Heart right ventricle (tissue), 16 donors: ENCODE measurements at regions not wholly inside any gene's neighbourhood (a gene's known extent, or its start where the extent isn't known, plus 50 kb on each side); places are given as distances from the start of the nearest gene placed in this dataset.

Experiments used
- ATAC-seq, 8 donors: fragments of 200-7000 bp; cut with Tn5 transposase; one replicate each; pipeline ENCODE4 v1.9.1; 2020; ENCODE audit warnings: mild to moderate bottlenecking in 8 of 8, moderate library complexity in 8 of 8, moderate number of reproducible peaks in 1 of 8
- DNase-seq, 2 donors: peaks; one replicate each; pipeline ENCODE4 v3.0.0-alpha.2; 2020
- H3K27ac ChIP-seq, 10 donors: fragments of 200-600 bp; sonication (generic) in 2 of 10; one replicate each; pipeline versions ENCODE4 v1.5.0 to v1.8.0; 2020 to 2022; ENCODE audit warnings: mild to moderate bottlenecking in 3 of 10
- H3K27me3 ChIP-seq, 7 donors: fragments of 200-600 bp; one replicate each; pipeline ENCODE4 v1.8.0; 2021 to 2022; ENCODE audit warnings: mild to moderate bottlenecking in 2 of 7
- H3K36me3 ChIP-seq, 9 donors: fragments of 200-600 bp; sonication (generic) in 1 of 9; one replicate each; pipeline versions ENCODE4 v1.5.0 to v1.8.0; 2020 to 2022; ENCODE audit warnings: mild to moderate bottlenecking in 2 of 9
- H3K4me1 ChIP-seq, 9 donors: fragments of 200-600 bp; sonication (generic) in 1 of 9; one replicate each; pipeline versions ENCODE4 v1.5.0 to v1.8.0; 2020 to 2022; ENCODE audit warnings: mild to moderate bottlenecking in 4 of 9
- H3K4me3 ChIP-seq, 10 donors: fragments of 200-600 bp; sonication (generic) in 2 of 10; one replicate each; pipeline versions ENCODE4 v1.5.0 to v1.8.0; 2020 to 2022; ENCODE audit warnings: mild to moderate bottlenecking in 7 of 10, moderate library complexity in 2 of 10
- H3K9me3 ChIP-seq, 11 donors: fragments of 200-600 bp in 10 of 11; sonication (generic) in 2 of 11; one replicate each; pipeline versions ENCODE4 v1.5.0 to v1.8.0; 2013 to 2022; ENCODE audit warnings: mild to moderate bottlenecking in 2 of 11, control low read depth in 1 of 11, moderate library complexity in 1 of 11
- WGBS, 2 donors: extraction: QIAGEN DNeasy Blood & Tissue Kit; methylation state at CpG; one replicate each; pipeline ENCODE4 v1.1.7; 2013; ENCODE audit warnings: inconsistent platforms in 1 of 2; 5-methylcytosine and 5-hydroxymethylcytosine counted together
- intact Hi-C, 10 donors: fragments of 100-400 bp; cut with DNase I; formaldehyde crosslinking; loops; one replicate each; pipeline versions ENCODE4 v1.11.1 to v1.14.2; 2022
- TF ChIP-seq, protein P1 (sequence below), 9 donors: fragments of 200-600 bp; sonication (generic) in 2 of 9; IDR thresholded peaks; one replicate each; pipeline versions ENCODE4 v1.5.0 to v1.8.0; 2021 to 2022; ENCODE audit warnings: antibody characterized with exemption in 9 of 9, mild to moderate bottlenecking in 5 of 9, moderate library complexity in 1 of 9
- donor health status: Arrhythmogenic right ventricular cardiomyopathy.
- donor health status: ischemic (EF 13 %, LVEDD 7.1; RV severe dilation, severe dysfunction).
- donor health status: healthy with polysubstance abuse.
- donor health status: DM: no; HTN: yes; CAD: no.
- donor health status: DM: no; HTN: no; CAD: no.
- donor health status: ischemic (EF 25% LVEDD 6.9; RV normal size, moderate dysfunction).
- donor health status: ischemic (EF 25% LVEDD 5.7; RV mildly dilated, moderate dysfunction).
- donor health status: healthy.
- donor health status: DM: yes; HTN: yes; CAD: no.
- donor health status: Ischemic cardiomyopathy.
- donor health status: ischemic (EF 35%, LVEDD 5.7; RV mildly dilated, moderate dysfunction).
- donor health status: nonischemic (EF 11% LVEDD 7.7; RV severe dilation, severe dysfunction).
- donor health status: DM: yes; HTN: yes; CAD: no.
- donor health status: PGD.
- donor health status: ischemic (EF 29% LVEDD 5.4; RV normal size, mild dysfunction).
- donor health status: nonischemic (EF 23%, LVEDD 6.1; RV moderate dilation, normal function).

DNA sequence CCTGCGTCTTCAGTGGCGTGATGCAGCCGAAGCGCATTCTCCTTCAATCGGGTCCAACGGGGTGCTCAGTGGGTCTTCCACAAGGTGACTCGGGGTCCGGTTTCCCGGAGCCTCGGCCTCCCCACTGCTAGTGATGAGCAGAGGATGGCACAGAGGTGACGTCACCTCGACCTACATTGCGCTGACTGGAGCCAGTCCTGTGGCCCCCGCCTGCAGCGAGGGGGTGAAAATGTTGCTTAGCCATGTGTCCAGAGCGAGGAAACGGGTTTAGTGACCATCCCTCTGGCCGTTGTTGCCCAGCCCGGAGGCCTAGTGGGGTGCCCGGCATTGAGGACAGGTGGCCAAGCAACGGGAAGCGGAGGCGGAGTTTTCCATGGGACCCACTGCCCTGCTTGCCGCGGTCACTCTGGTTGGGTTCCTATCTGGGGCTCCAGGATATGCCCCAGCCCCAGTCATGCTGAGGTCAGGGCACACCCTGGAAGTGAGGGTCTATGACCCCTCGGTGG is 190.6 kb upstream of the CIBAR2 start:
- Histone ChIP-seq H3K9me3 (no peaks in the 10 kb centered on the region), H3K27me3 (no peaks in the 10 kb centered on the region), H3K4me3 (peak overlapping the region in 1 of 10 donors; percentile 5), H3K4me1 (peaks cover 0 to 50% (median 40%) of the 10 kb centered on the region in 9 donors), H3K36me3 (no peaks in the 10 kb centered on the region), H3K27ac (no peak overlapping the region)
- intact Hi-C loops = loop anchor here in 3 of 10 donors (2.0 to 10.0 kb wide), 3 partner anchors 312 to 416 kb away; partner anchors contain the start of gene GSE1 (in 2 of the 3)
- DNase-seq (no peak), ATAC-seq (peak in 1 of 8 donors; percentile 2)
- 58 to 64% methylated on average over 26 of the region's 26 CpGs for WGBS, 2 donors
- TF ChIP-seq, protein P1, sequence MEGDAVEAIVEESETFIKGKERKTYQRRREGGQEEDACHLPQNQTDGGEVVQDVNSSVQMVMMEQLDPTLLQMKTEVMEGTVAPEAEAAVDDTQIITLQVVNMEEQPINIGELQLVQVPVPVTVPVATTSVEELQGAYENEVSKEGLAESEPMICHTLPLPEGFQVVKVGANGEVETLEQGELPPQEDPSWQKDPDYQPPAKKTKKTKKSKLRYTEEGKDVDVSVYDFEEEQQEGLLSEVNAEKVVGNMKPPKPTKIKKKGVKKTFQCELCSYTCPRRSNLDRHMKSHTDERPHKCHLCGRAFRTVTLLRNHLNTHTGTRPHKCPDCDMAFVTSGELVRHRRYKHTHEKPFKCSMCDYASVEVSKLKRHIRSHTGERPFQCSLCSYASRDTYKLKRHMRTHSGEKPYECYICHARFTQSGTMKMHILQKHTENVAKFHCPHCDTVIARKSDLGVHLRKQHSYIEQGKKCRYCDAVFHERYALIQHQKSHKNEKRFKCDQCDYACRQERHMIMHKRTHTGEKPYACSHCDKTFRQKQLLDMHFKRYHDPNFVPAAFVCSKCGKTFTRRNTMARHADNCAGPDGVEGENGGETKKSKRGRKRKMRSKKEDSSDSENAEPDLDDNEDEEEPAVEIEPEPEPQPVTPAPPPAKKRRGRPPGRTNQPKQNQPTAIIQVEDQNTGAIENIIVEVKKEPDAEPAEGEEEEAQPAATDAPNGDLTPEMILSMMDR (IDR thresholded peaks at IDR 0.05) = no peak

GRCh38 chr16:85303354-85303883 is 191.1 kb upstream of the CIBAR2 start:
- Histone ChIP-seq H3K9me3 (no peaks in the 10 kb centered on the region), H3K4me1 (peaks cover 2 to 55% (median 45%) of the 10 kb centered on the region in 9 donors), H3K27me3 (no peaks in the 10 kb centered on the region), H3K4me3 (peak overlapping the region in 2 of 10 donors; percentile 5 to 23), H3K27ac (no peak overlapping the region), H3K36me3 (no peaks in the 10 kb centered on the region)
- peak in 5 of 8 donors; percentile 21 to 51 (median 31) for ATAC-seq
- WGBS, 2 donors = 50 to 52% methylated on average over 36 of the region's 36 CpGs
- intact Hi-C loops = loop anchor here in 3 of 10 donors (2.0 to 10.0 kb wide), 3 partner anchors 311 to 415 kb away; partner anchors contain the start of gene GSE1 (in 2 of the 3)
- TF ChIP-seq, protein P1 (IDR thresholded peaks at IDR 0.05) = peak; percentile 79 to 96 (median 93)
- peak; percentile 61 to 77 for DNase-seq

DNA sequence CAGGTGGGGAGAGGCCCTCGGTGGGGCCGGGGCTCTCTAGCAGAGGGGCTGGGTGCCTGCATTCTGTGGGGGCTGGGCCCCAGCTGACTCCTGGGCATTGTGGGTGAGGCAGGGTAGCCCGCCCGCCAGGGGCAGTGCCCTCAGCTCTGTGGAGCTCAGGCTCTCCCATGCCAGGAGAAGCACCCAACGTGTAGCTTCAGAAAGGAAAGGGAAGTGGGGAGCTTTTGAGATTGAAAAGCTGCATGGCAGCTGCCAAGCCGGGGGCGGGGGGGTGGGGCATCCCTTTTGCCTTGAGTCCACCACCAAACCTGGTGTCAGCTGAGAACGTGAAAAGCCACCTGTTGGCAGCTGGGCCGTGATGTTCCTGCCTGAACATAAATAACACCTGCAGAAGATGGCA is 192.1 kb upstream of the CIBAR2 start:
- no peak overlapping the region for H3K27ac ChIP-seq
- no peaks in the 10 kb centered on the region for H3K36me3 ChIP-seq
- DNase-seq (no peak), ATAC-seq (no peak)
- no peaks in the 10 kb centered on the region for H3K27me3 ChIP-seq
- TF ChIP-seq, protein P1 (IDR thresholded peaks at IDR 0.05) = no peak
- intact Hi-C loops = loop anchor here in 3 of 10 donors (10.0 kb wide), 2 partner anchors 310 to 410 kb away; partner anchors contain the start of gene GSE1 (in 2 of the 3)
- H3K9me3 ChIP-seq = no peaks in the 10 kb centered on the region
- peaks cover 4 to 64% (median 54%) of the 10 kb centered on the region in 9 donors for H3K4me1 ChIP-seq
- 80 to 84% methylated on average over 9 of the region's 9 CpGs for WGBS, 2 donors
- no peak overlapping the region for H3K4me3 ChIP-seq

DNA sequence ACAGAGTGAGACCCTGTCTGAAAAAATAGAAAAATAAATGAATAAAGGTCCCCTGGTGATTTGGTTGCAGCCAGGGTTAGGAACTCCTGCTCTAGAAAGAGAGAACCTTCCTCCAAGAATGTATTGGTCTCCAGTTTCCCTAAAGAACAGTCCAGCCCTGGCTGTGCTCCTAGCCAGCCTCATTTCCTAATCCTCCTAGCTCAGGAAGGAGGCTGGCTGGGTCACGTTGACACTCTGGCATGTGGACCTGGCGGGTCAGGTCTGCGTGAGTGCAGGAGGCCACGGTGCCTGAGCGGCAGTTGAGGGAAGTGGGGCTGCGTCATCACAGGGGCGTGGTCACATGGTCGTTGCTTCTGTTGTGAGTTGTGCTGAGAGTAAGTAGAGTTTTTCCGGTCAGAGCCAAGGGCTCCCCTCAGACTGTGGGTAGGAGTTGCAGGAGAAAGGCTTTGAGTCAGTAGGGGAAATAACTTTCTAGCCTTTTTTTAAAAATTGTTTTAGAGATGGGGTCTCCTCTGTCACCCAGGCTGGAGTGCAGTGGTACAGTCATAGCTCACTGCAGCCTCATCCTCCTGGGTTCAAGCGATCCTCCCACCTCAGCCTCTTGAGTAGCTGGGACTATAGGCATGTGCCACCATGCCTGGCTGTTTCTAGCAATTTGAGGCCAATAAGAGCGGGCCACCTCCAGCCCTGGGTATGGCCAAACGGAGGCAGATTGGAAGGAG is 194.0 kb upstream of the CIBAR2 start:
- DNase-seq = peak; percentile 79 to 87
- 47 to 53% methylated on average over 12 of the region's 12 CpGs for WGBS, 2 donors
- ATAC-seq = peak; percentile 15 to 85 (median 64)
- TF ChIP-seq, protein P1 (IDR thresholded peaks at IDR 0.05) = no peak
- peaks cover 12 to 83% (median 73%) of the 10 kb centered on the region in 9 donors for H3K4me1 ChIP-seq
- H3K36me3 ChIP-seq = no peaks in the 10 kb centered on the region
- no peaks in the 10 kb centered on the region for H3K9me3 ChIP-seq
- H3K4me3 ChIP-seq = no peak overlapping the region
- peak overlapping the region in 8 of 10 donors; percentile 16 to 66 (median 42) for H3K27ac ChIP-seq
- H3K27me3 ChIP-seq = peaks cover 0 to 6% (median 0%) of the 10 kb centered on the region in 7 donors
- intact Hi-C loops = loop anchor here in 3 of 10 donors (5.0 to 10.0 kb wide), 3 partner anchors 306 to 409 kb away; partner anchors contain the start of gene GSE1 (in 3 of the 3)
